Activated CD4-positive, alpha-beta T cell treated with anti-CD3 and anti-CD28 coated beads, Interleukin-2, amount 10 ng/mL, durations not matched to agents 24 days and 14 days (primary cell): ENCODE measurements at regions not wholly inside any gene's neighbourhood (a gene's known extent, or its start where the extent isn't known, plus 50 kb on each side); places are given as distances from the start of the nearest gene placed in this dataset.

Source experiments
- DNase-seq: peaks from one replicate; pipeline ENCODE4 v3.0.0; 2022
- H3K27ac Mint-ChIP-seq: one replicate; pipeline ENCODE4 v1.8.0; 2022; ENCODE audit warnings: mild to moderate bottlenecking, mixed read lengths
- H3K27me3 Mint-ChIP-seq: one replicate; pipeline ENCODE4 v1.8.0; 2022; ENCODE audit warnings: mixed read lengths
- H3K36me3 Mint-ChIP-seq: one replicate; pipeline ENCODE4 v1.8.0; 2022; ENCODE audit warnings: low read depth, mild to moderate bottlenecking, mixed read lengths
- H3K4me1 Mint-ChIP-seq: one replicate; pipeline ENCODE4 v1.8.0; 2021; ENCODE audit warnings: mixed read lengths
- H3K4me3 Mint-ChIP-seq: one replicate; pipeline ENCODE4 v1.8.0; 2022; ENCODE audit warnings: mild to moderate bottlenecking, moderate library complexity, mixed read lengths
- H3K9me3 Mint-ChIP-seq: one replicate; pipeline ENCODE4 v1.8.0; 2021; ENCODE audit warnings: mixed read lengths
- intact Hi-C: fragments of 100-400 bp; cut with micrococcal nuclease; formaldehyde crosslinking; loops from one replicate; pipeline ENCODE4 v1.15.1; 2023

DNA sequence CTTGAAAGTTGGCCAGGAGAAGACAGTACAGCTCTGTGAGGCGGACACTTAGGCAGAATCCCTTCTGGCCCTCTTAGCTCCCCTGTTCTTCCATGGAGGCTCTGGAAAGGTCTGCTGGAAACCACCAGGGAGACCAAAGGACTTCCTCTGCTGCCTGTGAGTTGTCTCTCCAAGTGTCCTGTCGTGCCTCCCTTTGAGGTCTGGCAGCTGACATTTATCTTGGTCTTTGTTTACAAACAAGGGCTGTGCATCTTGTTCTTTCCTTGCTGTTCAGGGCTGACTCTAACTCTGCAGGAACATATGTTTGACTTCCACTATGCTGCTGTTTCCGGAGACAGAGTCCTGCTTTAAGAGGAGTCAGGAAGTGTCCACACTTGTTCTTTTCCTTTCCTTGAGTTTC lies 159.9 kb upstream of the FRMD6 start:
- Mint-ChIP-seq H3K9me3 (peaks cover 4% of the 10 kb centered on the region), H3K4me3 (no peak overlapping the region), H3K27ac (no peak overlapping the region), H3K27me3 (no peaks in the 10 kb centered on the region), H3K36me3 (no peaks in the 10 kb centered on the region), H3K4me1 (no peaks in the 10 kb centered on the region)
- DNase-seq, result no peak
- intact Hi-C loops, result no loop called here

DNA sequence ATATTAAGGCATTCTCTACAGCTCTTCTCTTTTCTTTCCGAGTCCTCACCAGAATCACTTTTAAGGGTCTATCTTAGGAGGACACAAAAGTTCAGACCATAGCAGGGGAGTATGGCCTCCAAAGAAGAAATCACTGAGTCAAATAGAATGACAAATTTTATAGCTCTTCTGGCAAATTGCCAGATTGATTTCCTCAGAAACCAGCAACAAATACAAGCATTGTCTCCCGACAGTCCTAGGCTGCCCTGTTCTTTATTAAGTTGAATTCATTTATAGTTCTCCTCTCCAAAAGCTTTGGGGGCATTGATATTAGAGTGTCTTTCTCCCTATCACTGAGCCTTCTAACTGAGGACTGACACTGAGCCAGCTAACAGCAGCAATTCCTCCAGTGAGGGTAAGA lies 156.4 kb upstream of the FRMD6 start:
- Mint-ChIP-seq H3K4me1 (no peaks in the 10 kb centered on the region), H3K9me3 (peaks cover 4% of the 10 kb centered on the region), H3K27me3 (no peaks in the 10 kb centered on the region), H3K4me3 (no peak overlapping the region), H3K36me3 (no peaks in the 10 kb centered on the region), H3K27ac (no peak overlapping the region)
- intact Hi-C loops, result no loop called here
- DNase-seq, result no peak

DNA sequence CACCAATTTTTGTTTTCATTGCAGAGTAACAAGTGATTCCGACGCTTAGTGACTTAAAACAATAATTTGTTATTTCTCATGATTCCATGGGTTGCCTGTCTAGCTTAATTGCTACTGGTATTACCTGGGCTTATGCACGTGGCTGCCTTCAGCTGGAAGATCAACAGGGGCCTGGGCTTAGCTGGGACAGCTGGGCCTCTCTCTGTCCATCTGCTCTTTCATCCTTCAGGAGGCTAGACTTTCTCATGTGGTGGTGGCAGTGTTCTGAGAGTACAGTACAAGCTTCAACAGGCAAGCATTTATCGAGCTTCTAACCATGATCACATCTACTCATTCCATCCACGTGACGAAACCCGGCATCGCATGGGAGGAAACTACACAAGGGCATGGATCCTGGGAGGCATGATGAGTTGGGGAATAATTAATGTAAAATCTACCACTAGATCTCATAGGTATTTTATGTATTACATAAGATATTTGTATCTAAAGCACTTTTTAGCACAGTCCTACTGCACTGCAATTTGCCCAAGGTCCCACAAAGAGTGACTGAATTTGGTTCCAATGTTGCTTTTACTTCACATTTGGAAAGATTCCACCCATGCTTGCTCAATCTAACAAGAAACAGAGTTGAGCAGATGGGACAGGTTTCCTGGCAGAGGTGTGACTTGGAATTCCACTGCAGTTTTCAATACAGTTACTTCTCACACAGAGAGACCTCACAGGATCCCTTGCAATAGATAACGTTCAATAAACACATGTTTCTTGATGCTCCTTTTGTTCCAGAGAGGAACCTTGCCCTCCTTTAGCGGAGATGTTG lies 153.1 kb upstream of the FRMD6 start:
- Mint-ChIP-seq H3K4me3 (no peak overlapping the region), H3K27ac (no peak overlapping the region), H3K4me1 (no peaks in the 10 kb centered on the region), H3K36me3 (no peaks in the 10 kb centered on the region), H3K9me3 (no peaks in the 10 kb centered on the region), H3K27me3 (peaks cover 11% of the 10 kb centered on the region)
- no peak for DNase-seq
- intact Hi-C loops, result no loop called here

DNA sequence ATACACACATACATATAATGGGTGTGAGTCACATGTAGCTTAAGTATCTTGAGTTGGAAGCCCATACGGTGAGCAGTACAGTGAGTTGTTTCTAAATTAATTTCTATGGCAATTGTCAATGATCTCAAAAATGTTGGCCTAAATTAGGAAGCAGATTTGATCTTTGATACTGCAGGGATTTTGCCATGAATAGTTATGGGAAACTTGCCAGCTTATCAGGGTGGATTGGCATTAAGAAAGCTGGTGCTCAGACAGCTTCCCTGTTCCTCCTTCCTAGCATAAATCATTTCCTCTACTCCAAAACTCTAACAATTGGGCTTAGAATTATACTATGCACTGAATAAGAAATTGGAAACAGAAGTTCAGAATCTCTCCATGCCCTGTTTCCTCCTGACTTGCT lies 150.9 kb upstream of the FRMD6 start:
- H3K27ac Mint-ChIP-seq, result no peak overlapping the region
- intact Hi-C loops, result no loop called here
- no peak overlapping the region for H3K4me3 Mint-ChIP-seq
- no peaks in the 10 kb centered on the region for H3K4me1 Mint-ChIP-seq
- H3K27me3 Mint-ChIP-seq, result peaks cover 13% of the 10 kb centered on the region
- no peak for DNase-seq
- no peaks in the 10 kb centered on the region for H3K36me3 Mint-ChIP-seq
- no peaks in the 10 kb centered on the region for H3K9me3 Mint-ChIP-seq

DNA sequence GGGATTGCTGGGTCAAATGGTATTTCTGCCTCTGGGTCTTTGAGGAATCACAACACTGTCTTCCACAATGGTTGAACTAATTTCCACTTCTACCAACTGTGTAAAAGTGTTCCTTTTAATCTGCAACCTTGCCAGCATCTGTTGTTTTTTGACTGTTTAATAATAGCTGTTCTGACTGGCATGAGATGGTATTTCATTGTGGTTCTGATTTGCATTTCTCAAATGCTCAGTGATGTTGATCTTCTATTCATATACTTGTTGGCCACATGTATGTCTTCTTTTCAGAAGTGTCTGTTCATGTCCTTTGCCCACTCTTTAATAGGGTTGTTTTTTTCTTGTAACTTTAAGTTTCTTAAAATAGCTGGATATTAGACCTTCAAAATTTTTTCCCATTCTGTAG lies 150.0 kb upstream of the FRMD6 start:
- intact Hi-C loops, result no loop called here
- Mint-ChIP-seq H3K4me1 (no peaks in the 10 kb centered on the region), H3K4me3 (no peak overlapping the region), H3K27me3 (peaks cover 19% of the 10 kb centered on the region), H3K27ac (no peak overlapping the region), H3K9me3 (no peaks in the 10 kb centered on the region), H3K36me3 (no peaks in the 10 kb centered on the region)
- no peak for DNase-seq

DNA sequence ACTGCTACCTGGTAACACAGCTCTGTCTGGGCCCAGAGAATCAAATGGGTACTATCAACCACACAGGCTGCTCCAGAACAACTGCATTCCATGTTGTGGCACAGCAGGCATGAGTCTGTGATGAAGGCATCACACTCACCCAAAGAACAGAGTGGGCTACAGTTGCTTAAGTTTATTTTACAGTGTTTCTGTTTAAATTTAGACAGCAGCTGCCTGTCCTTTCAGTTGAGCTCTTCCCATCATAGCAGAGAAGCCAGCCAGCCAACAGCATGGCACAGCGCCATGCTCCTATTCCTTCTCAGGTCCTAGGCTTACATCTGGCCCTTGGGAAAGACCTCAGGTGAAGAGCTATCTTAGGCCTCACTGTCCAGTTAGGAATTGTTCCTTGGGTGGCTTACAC lies 147.0 kb upstream of the FRMD6 start:
- Mint-ChIP-seq H3K9me3 (no peaks in the 10 kb centered on the region), H3K27ac (no peak overlapping the region), H3K27me3 (peaks cover 21% of the 10 kb centered on the region), H3K4me3 (no peak overlapping the region), H3K36me3 (no peaks in the 10 kb centered on the region), H3K4me1 (no peaks in the 10 kb centered on the region)
- no peak for DNase-seq
- intact Hi-C loops, result no loop called here

DNA sequence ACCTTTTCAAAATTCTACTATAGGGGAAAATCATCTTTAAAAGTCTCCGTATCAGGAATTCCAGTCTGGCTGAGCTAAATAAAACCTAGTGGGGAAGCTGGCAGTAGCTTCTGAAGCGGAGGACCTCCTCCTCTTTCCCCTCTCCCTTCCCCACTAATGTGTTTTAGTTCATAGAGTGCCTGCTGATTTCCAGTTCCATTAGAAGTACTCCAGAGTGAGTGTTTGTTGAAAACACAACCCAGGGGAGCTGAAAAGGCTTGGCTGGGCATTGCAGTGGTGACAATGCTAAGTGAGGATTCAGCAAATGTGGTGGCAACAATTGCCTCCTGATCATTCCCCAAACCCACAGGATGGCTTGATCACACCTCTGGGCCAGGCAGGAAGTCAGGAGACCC lies 144.2 kb upstream of the FRMD6 start:
- Mint-ChIP-seq H3K27ac (no peak overlapping the region), H3K4me3 (no peak overlapping the region)

DNA sequence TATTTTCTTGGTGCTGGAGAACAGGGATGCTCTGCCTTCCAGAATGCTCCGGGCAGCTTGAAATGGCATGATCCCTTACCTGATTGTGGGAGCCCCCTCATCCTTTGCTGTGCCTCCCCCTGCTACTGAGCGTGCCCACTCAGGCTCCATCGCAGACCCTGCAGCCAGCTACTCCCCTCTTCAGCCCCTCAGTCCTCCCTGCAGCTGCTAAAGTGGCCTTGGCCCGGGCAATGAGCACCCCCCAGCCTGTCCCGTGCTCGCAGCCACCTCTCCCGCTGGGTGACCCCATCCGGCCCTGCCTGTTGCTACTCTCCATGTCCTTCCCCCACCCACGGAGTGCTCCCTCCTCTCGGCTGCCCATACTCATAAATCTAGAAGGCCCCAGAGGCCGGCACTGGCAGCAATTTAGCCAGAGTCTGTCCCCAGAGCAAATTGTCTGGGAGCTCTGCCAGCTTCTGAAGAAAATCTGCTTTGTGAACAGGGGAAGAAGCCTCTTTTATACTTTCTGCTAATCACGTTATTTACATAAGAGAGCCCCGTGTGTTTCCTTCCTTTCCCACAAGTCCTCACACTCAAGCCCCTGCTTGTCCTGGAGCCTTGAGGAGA lies 143.7 kb upstream of the FRMD6 start:
- Mint-ChIP-seq H3K4me3 (no peak overlapping the region), H3K4me1 (no peaks in the 10 kb centered on the region), H3K27ac (no peak overlapping the region), H3K36me3 (no peaks in the 10 kb centered on the region), H3K9me3 (no peaks in the 10 kb centered on the region), H3K27me3 (peaks cover 16% of the 10 kb centered on the region)
- no peak for DNase-seq
- intact Hi-C loops, result no loop called here

More for the DNA sequence above, 144.2 kb upstream of the FRMD6 start:
- no peaks in the 10 kb centered on the region for H3K36me3 Mint-ChIP-seq
- intact Hi-C loops, result no loop called here
- peaks cover 17% of the 10 kb centered on the region for H3K27me3 Mint-ChIP-seq
- DNase-seq, result no peak
- H3K4me1 Mint-ChIP-seq, result no peaks in the 10 kb centered on the region
- H3K9me3 Mint-ChIP-seq, result no peaks in the 10 kb centered on the region

DNA sequence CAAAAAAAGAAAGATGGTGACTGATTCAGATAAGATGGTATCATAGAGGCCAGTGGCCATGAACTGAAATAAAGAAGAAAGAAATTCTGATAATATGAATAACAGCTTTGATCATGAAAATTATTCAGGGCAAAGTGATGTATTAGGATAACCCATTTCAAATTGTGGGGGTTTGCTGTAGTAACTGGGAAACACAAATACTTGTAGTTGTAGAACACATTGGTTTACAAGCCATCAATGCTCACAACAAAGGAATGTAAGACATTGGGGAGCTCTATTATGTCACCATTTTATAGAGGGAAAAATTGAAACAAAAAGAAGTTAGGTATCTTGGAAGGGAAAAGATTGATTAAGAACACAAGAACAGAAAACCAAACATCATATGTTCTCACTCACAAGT lies 140.4 kb upstream of the FRMD6 start:
- no peak for DNase-seq
- Mint-ChIP-seq H3K4me3 (no peak overlapping the region), H3K27me3 (peaks cover 4% of the 10 kb centered on the region), H3K4me1 (no peaks in the 10 kb centered on the region), H3K9me3 (peaks cover 3% of the 10 kb centered on the region), H3K27ac (no peak overlapping the region), H3K36me3 (no peaks in the 10 kb centered on the region)
- intact Hi-C loops, result no loop called here

DNA sequence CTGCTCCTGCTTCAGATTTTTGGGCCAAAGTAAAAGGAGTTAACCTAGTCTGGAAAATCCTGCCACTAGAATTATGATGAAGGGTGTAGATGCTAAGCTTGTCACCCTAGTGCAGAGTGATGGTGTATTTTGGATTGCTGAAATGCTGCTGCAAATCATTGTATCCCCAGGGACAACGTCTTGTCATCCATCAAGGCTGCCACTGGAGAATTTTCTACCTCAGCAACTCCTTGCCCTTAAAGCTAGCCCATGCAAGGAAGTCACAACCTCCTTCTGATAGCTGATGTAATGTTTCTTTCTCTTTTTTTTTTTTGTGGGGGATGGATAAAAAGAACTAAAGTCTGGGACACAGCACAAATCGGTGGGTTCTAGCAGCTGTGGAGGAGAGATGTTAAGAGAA lies 139.4 kb upstream of the FRMD6 start:
- Mint-ChIP-seq H3K9me3 (peaks cover 3% of the 10 kb centered on the region), H3K4me3 (no peak overlapping the region), H3K36me3 (no peaks in the 10 kb centered on the region), H3K27ac (no peak overlapping the region), H3K27me3 (peaks cover 4% of the 10 kb centered on the region), H3K4me1 (no peaks in the 10 kb centered on the region)
- DNase-seq, result no peak
- intact Hi-C loops, result no loop called here

DNA sequence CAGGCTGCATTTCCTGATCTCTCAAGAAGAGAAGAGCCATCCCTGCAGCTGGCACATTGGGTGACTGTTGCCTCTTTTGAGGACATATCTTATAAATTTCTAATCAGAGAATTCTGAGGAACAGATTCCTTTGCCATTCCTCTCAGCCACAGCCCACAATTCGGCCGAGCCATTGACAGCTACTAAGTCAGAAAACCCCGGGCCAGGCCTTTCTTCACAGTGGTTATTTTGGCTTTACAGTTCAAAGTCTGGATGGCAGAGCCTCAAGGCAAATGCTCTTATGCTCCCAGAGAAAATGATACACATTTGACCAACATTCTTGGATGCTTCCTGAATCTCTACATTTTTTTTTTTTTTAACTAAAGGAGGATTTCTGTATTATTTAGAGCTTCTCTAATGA lies 138.4 kb upstream of the FRMD6 start:
- Mint-ChIP-seq H3K4me1 (no peaks in the 10 kb centered on the region), H3K27me3 (peaks cover 4% of the 10 kb centered on the region), H3K4me3 (no peak overlapping the region), H3K27ac (no peak overlapping the region), H3K9me3 (peaks cover 3% of the 10 kb centered on the region), H3K36me3 (no peaks in the 10 kb centered on the region)
- DNase-seq, result no peak
- intact Hi-C loops, result no loop called here

DNA sequence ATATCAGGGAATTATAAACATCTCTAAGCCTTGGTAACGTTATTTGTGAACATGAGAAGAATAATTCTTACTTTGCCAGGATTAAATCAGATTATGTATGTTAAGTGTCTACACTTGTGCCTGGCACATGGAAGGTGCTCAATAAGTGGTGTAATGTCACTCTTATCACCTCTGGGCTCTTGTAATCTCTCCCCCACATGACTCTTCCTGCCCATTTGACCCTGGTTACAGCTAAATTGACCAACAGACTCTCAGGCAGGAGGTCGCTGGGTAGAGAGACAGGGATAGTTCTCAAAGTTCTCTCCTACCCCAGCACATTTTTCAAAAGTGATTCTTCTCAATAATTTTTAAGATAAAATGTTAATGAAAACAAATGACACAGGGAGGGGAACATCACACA lies 137.8 kb upstream of the FRMD6 start:
- Mint-ChIP-seq H3K27me3 (peaks cover 2% of the 10 kb centered on the region), H3K9me3 (peaks cover 3% of the 10 kb centered on the region), H3K4me3 (no peak overlapping the region), H3K36me3 (no peaks in the 10 kb centered on the region), H3K4me1 (no peaks in the 10 kb centered on the region), H3K27ac (no peak overlapping the region)
- DNase-seq, result no peak
- intact Hi-C loops, result no loop called here

DNA sequence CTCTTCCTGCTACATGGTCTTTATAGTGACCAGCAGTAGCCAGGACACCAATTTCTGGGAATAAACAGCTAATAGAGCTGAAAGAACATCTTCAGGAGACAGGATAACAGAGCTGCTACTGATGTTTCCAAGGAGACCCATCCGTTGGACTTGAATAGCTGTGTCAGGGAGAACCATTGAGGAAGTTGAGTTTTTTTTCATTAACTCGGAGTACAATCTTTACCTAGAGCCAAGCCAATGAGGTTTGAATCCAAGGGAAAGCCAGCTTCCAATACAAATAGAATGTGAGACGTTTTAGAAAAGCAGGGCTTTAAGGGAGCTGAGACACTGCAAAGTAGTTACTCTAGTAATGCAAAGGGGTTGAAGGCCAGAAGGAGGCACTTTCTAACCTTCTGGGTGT lies 136.1 kb upstream of the FRMD6 start:
- no peak for DNase-seq
- Mint-ChIP-seq H3K4me1 (no peaks in the 10 kb centered on the region), H3K9me3 (peaks cover 3% of the 10 kb centered on the region), H3K36me3 (no peaks in the 10 kb centered on the region), H3K4me3 (no peak overlapping the region), H3K27me3 (peaks cover 2% of the 10 kb centered on the region), H3K27ac (no peak overlapping the region)
- intact Hi-C loops, result no loop called here

DNA sequence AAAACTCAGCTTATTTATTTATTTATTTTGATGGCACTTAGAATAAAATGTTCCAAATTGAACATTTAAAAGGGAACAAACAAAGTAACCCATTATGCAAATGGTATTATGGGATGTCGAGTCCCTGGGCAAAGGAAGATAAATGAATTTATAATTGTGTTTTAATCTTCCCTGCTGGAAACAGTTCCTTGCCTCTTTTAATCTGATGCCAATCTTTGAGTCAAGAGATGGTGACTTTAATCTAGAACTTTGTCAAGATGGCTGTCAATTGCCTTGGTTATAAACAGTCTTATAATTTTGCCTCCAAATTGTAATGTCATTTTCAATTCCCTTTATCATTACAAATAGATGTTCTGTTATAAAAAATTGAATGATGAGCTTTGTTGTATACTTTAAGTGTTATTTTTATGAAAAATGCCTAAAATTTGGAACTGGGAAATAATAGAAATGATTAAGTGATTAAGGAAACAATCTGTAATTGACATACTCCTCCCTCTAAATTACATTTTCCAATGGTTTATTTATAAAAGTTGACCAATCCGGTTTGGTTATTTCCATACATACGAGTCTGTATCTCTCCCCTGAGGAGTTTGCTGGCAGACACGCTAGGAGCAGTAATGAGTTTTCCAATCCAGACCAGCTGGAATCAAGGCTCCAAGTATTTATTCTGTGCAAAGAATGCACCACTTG lies 134.9 kb upstream of the FRMD6 start:
- peaks cover 2% of the 10 kb centered on the region for H3K27me3 Mint-ChIP-seq

More for the DNA sequence above, 134.9 kb upstream of the FRMD6 start:
- no peaks in the 10 kb centered on the region for H3K36me3 Mint-ChIP-seq
- H3K4me1 Mint-ChIP-seq, result no peaks in the 10 kb centered on the region
- no peak overlapping the region for H3K4me3 Mint-ChIP-seq
- intact Hi-C loops, result no loop called here
- peaks cover 3% of the 10 kb centered on the region for H3K9me3 Mint-ChIP-seq
- no peak for DNase-seq
- no peak overlapping the region for H3K27ac Mint-ChIP-seq
